ENCODE measurements at regions not wholly inside any gene's neighbourhood (a gene's known extent, or its start where the extent isn't known, plus 50 kb on each side); places are given as distances from the start of the nearest gene placed in this dataset.

DNA sequence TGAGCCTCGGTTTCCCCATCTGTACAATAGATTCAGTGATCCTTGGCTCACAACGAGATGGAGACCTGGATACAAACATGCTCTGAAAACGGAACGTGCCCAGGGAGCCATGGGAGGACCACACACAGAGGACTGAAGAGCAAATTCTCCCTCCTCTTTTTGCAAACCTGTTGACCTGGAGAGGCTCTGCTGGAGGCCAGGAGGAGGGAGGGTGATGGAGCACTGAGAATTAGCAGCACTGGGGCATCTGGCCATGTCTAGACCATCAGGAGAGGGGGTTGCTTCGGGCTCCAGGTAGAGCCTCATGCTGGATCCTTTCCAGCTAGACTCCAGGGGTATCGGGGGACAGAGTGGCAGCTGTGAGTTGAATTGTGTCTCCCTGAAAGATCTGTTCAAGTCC lies 97.4 kb upstream of the GPR26 start:
- TF ChIP-seq, protein P1, sequence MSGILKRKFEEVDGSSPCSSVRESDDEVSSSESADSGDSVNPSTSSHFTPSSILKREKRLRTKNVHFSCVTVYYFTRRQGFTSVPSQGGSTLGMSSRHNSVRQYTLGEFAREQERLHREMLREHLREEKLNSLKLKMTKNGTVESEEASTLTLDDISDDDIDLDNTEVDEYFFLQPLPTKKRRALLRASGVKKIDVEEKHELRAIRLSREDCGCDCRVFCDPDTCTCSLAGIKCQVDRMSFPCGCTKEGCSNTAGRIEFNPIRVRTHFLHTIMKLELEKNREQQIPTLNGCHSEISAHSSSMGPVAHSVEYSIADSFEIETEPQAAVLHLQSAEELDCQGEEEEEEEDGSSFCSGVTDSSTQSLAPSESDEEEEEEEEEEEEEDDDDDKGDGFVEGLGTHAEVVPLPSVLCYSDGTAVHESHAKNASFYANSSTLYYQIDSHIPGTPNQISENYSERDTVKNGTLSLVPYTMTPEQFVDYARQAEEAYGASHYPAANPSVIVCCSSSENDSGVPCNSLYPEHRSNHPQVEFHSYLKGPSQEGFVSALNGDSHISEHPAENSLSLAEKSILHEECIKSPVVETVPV (CRISPR knock-in tag; IDR thresholded peaks at IDR 0.05) = no peak
- TF ChIP-seq, protein P2, sequence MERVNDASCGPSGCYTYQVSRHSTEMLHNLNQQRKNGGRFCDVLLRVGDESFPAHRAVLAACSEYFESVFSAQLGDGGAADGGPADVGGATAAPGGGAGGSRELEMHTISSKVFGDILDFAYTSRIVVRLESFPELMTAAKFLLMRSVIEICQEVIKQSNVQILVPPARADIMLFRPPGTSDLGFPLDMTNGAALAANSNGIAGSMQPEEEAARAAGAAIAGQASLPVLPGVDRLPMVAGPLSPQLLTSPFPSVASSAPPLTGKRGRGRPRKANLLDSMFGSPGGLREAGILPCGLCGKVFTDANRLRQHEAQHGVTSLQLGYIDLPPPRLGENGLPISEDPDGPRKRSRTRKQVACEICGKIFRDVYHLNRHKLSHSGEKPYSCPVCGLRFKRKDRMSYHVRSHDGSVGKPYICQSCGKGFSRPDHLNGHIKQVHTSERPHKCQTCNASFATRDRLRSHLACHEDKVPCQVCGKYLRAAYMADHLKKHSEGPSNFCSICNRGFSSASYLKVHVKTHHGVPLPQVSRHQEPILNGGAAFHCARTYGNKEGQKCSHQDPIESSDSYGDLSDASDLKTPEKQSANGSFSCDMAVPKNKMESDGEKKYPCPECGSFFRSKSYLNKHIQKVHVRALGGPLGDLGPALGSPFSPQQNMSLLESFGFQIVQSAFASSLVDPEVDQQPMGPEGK (CRISPR knock-in tag; IDR thresholded peaks at IDR 0.05; ENCODE audit: borderline replicate concordance) = no peak
- TF ChIP-seq ZC3H10 (CRISPR knock-in tag; IDR thresholded peaks at IDR 0.05) (no peak), ISL1 (CRISPR knock-in tag; IDR thresholded peaks at IDR 0.05) (no peak), GLIS3 (CRISPR knock-in tag; IDR thresholded peaks at IDR 0.05) (no peak)
- TF ChIP-seq, protein P3, sequence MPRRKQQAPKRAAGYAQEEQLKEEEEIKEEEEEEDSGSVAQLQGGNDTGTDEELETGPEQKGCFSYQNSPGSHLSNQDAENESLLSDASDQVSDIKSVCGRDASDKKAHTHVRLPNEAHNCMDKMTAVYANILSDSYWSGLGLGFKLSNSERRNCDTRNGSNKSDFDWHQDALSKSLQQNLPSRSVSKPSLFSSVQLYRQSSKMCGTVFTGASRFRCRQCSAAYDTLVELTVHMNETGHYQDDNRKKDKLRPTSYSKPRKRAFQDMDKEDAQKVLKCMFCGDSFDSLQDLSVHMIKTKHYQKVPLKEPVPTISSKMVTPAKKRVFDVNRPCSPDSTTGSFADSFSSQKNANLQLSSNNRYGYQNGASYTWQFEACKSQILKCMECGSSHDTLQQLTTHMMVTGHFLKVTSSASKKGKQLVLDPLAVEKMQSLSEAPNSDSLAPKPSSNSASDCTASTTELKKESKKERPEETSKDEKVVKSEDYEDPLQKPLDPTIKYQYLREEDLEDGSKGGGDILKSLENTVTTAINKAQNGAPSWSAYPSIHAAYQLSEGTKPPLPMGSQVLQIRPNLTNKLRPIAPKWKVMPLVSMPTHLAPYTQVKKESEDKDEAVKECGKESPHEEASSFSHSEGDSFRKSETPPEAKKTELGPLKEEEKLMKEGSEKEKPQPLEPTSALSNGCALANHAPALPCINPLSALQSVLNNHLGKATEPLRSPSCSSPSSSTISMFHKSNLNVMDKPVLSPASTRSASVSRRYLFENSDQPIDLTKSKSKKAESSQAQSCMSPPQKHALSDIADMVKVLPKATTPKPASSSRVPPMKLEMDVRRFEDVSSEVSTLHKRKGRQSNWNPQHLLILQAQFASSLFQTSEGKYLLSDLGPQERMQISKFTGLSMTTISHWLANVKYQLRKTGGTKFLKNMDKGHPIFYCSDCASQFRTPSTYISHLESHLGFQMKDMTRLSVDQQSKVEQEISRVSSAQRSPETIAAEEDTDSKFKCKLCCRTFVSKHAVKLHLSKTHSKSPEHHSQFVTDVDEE (CRISPR knock-in tag; IDR thresholded peaks at IDR 0.05) = no peak

Measured in SK-N-SH treated with all-trans-retinoic acid at 6 μM for 48 hours (cell line).